SK-N-SH (cell line): ENCODE measurements at regions not wholly inside any gene's neighbourhood (a gene's known extent, or its start where the extent isn't known, plus 50 kb on each side); places are given as distances from the start of the nearest gene placed in this dataset.

ENCODE experiments used
- CTCF ChIA-PET: fragments of 300-600, 350-600 bp; formaldehyde crosslinking; extraction: SDS; loops from one replicate; lab custom pipeline; 2021; lab: Yijun Ruan, JAX
- POLR2A ChIA-PET: fragments of 350-600 bp; sonication (Branson Sonifier 250); formaldehyde crosslinking; extraction: SDS; loops from one replicate; lab custom pipeline; 2020; ENCODE audit warnings: antibody characterized with exemption, inconsistent platforms; lab: Yijun Ruan, JAX
- DNase-seq: peaks from one replicate; pipeline ENCODE4 v3.0.0; 2012
- H2AFZ ChIP-seq: fragments of 200-600 bp; sonication (generic); 2 replicates; pipeline ENCODE4 v1.8.1; 2016; ENCODE audit warnings: antibody characterized with exemption, mild to moderate bottlenecking, low read depth
- H3F3A ChIP-seq: fragments of 200-600 bp; sonication (generic); replicated peaks from 2 replicates; pipeline ENCODE3; 2016; ENCODE audit warnings: antibody characterized with exemption, mild to moderate bottlenecking; ENCODE audit not compliant: insufficient read depth
- H3K27ac ChIP-seq, 2 experiments: fragments of 200-500 bp in 1 of 2; fragments of 200-600 bp in 1 of 2; sonication (Bioruptor generic) in 1 of 2; sonication (generic), shearing (Covaris generic) in 1 of 2; 2 replicates each; pipeline versions ENCODE4 v1.5.1 to v1.6.1; 2014 to 2016; ENCODE audit warnings: low read depth in 2 of 2, inconsistent platforms in 1 of 2, low read length in 1 of 2, mild to moderate bottlenecking in 1 of 2, mixed read lengths in 1 of 2
- H3K27me3 ChIP-seq: fragments of 200-600 bp; sonication (generic), shearing (Covaris generic); 2 replicates; pipeline ENCODE4 v1.6.1; 2016; ENCODE audit warnings: mixed run types; ENCODE audit not compliant: insufficient read depth
- H3K36me3 ChIP-seq, 2 experiments: fragments of 200-500 bp in 1 of 2; fragments of 200-600 bp in 1 of 2; sonication (Bioruptor generic) in 1 of 2; sonication (generic) in 1 of 2; replicated peaks in 1 of 2; 2 replicates each; pipeline versions ENCODE3 to v1.5.1; 2014 to 2016; ENCODE audit warnings: low read length in 1 of 2, mild to moderate bottlenecking in 1 of 2; ENCODE audit not compliant: insufficient read depth in 2 of 2, control insufficient read depth in 1 of 2
- H3K4me1 ChIP-seq, 2 experiments: fragments of 200-500 bp in 1 of 2; fragments of 200-600 bp in 1 of 2; sonication (Bioruptor generic) in 1 of 2; sonication (generic), shearing (Covaris generic) in 1 of 2; 2 replicates each; pipeline versions ENCODE4 v1.5.1 to v1.6.1; 2014 to 2016; ENCODE audit warnings: low read depth in 1 of 2, low read length in 1 of 2, mixed run types in 1 of 2; ENCODE audit not compliant: insufficient read depth in 2 of 2, control insufficient read depth in 1 of 2
- H3K4me2 ChIP-seq: fragments of 200-600 bp; sonication (generic), shearing (Covaris generic); 2 replicates; pipeline ENCODE4 v1.6.1; 2017; ENCODE audit warnings: mixed run types
- H3K4me3 ChIP-seq, 2 experiments: fragments of 200-500 bp in 1 of 2; fragments of 200-600 bp in 1 of 2; sonication (Bioruptor generic) in 1 of 2; sonication (generic), shearing (Covaris generic) in 1 of 2; 2 replicates each; pipeline versions ENCODE4 v1.5.1 to v1.8.1; 2014 to 2016; ENCODE audit warnings: low read depth in 2 of 2, inconsistent platforms in 1 of 2, low read length in 1 of 2, mild to moderate bottlenecking in 1 of 2, mixed read lengths in 1 of 2, moderate library complexity in 1 of 2
- H3K79me2 ChIP-seq: fragments of 200-600 bp; sonication (generic); 2 replicates; pipeline ENCODE4 v1.8.1; 2017; ENCODE audit warnings: mild to moderate bottlenecking; ENCODE audit not compliant: insufficient read depth
- H3K9ac ChIP-seq: fragments of 200-600 bp; sonication (generic); 2 replicates; pipeline ENCODE4 v1.6.1; 2017; ENCODE audit warnings: mixed run types
- H3K9me2 ChIP-seq: fragments of 200-600 bp; sonication (generic); 2 replicates; pipeline ENCODE4 v1.6.1; 2017; ENCODE audit warnings: mixed run types
- H3K9me3 ChIP-seq: fragments of 200-600 bp; sonication (generic); 2 replicates; pipeline ENCODE4 v1.6.1; 2017; ENCODE audit warnings: mixed run types, mild to moderate bottlenecking, moderate library complexity
- H4K20me1 ChIP-seq: fragments of 200-600 bp; sonication (generic); 2 replicates; pipeline ENCODE4 v1.6.1; 2017; ENCODE audit warnings: mild to moderate bottlenecking, mixed run types; ENCODE audit not compliant: insufficient read depth
- CHD2 ChIP-seq: fragments of 150-350 bp; IDR thresholded peaks from 2 replicates; pipeline ENCODE4 v1.6.1; 2018; ENCODE audit warnings: low read length; ENCODE audit not compliant: partially characterized antibody
- JUND ChIP-seq: IDR thresholded peaks from 2 replicates; pipeline ENCODE4 v1.4.0; 2012
- MEF2A ChIP-seq: IDR thresholded peaks from 2 replicates; pipeline ENCODE4 v1.4.0; 2012; ENCODE audit warnings: low read depth, borderline replicate concordance
- MXI1 ChIP-seq: IDR thresholded peaks from 2 replicates; pipeline ENCODE4 v1.6.1; 2012; ENCODE audit warnings: mild to moderate bottlenecking, low read depth, low read length, improper control_type of control experiment
- RCOR1 ChIP-seq: fragments of 150-350 bp; IDR thresholded peaks from 2 replicates; pipeline ENCODE4 v1.6.1; 2017; ENCODE audit warnings: antibody characterized with exemption, low read length
- SIN3A ChIP-seq: IDR thresholded peaks from 2 replicates; pipeline ENCODE4 v1.6.1; 2012; ENCODE audit warnings: low read depth, mild to moderate bottlenecking, low read length, moderate library complexity, borderline replicate concordance
- SMC3 ChIP-seq: IDR thresholded peaks from 2 replicates; pipeline ENCODE4 v1.6.1; 2012; ENCODE audit warnings: low read depth, low read length, improper control_type of control experiment
- TAF1 ChIP-seq: IDR thresholded peaks from 2 replicates; pipeline ENCODE4 v1.6.1; 2012; ENCODE audit warnings: low read depth, mild to moderate bottlenecking, low read length, moderate library complexity, borderline replicate concordance
- TCF12 ChIP-seq: IDR thresholded peaks from 2 replicates; pipeline ENCODE4 v1.4.0; 2012
- TEAD4 ChIP-seq: IDR thresholded peaks from 2 replicates; pipeline ENCODE4 v1.4.0; 2012; ENCODE audit warnings: mild to moderate bottlenecking, borderline replicate concordance; ENCODE audit not compliant: insufficient read depth
- WGBS: methylation state at CpG from one replicate; pipeline ENCODE4 v1.1.6; 2017; ENCODE audit warnings: low lambda C conversion rate; 5-methylcytosine and 5-hydroxymethylcytosine counted together
- TF ChIP-seq, protein P1 (sequence below): fragments of 150-350 bp; IDR thresholded peaks from 2 replicates; pipeline ENCODE4 v1.6.1; 2017; ENCODE audit warnings: antibody characterized with exemption, low read length, low read depth, borderline replicate concordance
- TF ChIP-seq, protein P2 (sequence below): IDR thresholded peaks from 2 replicates; pipeline ENCODE4 v1.4.0; 2012; ENCODE audit warnings: low read depth, borderline replicate concordance
- TF ChIP-seq, protein P3 (sequence below): IDR thresholded peaks from 2 replicates; pipeline ENCODE4; 2012

DNA sequence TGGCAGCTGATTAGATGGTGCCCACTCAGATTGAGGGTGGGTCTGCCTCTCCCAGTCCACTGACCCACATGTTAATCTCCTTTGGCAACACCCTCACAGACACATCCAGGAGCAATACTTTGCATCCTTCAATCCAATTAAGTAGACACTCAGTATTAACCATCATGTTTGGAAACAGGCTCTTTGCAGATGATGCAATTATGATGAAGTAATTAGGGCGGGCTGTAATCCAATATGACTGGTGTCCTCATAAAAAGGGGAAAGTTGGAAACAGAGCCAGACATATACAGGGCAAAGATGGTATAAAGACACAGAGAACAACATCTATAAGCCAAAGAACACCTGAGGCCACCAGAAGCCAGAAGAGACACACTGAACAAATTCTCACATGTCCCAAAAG is 658.6 kb downstream of the CCSER2 start:
- 5% methylated on average over 1 of the region's 1 CpG for WGBS
- no peaks in the 10 kb centered on the region; a peak in 1 of 4 replicates for H3K4me1 ChIP-seq
- ChIA-PET POLR2A (no interaction called here), CTCF (no interaction called here)
- H3K79me2 ChIP-seq, result no peaks in the 10 kb centered on the region
- H3K27ac ChIP-seq, result no peak overlapping the region
- H3K9me3 ChIP-seq, result no peaks in the 10 kb centered on the region
- no peaks in the 10 kb centered on the region for H3F3A ChIP-seq
- no peak overlapping the region for H3K4me2 ChIP-seq
- H3K4me3 ChIP-seq, result no peak overlapping the region
- H2AFZ ChIP-seq, result no peak overlapping the region
- TF ChIP-seq TAF1, result no peak
- H4K20me1 ChIP-seq, result no peaks in the 10 kb centered on the region
- H3K36me3 ChIP-seq, result no peaks in the 10 kb centered on the region
- no peaks in the 10 kb centered on the region for H3K27me3 ChIP-seq
- no peak overlapping the region for H3K9ac ChIP-seq
- DNase-seq, result no peak
- no peaks in the 10 kb centered on the region for H3K9me2 ChIP-seq

DNA sequence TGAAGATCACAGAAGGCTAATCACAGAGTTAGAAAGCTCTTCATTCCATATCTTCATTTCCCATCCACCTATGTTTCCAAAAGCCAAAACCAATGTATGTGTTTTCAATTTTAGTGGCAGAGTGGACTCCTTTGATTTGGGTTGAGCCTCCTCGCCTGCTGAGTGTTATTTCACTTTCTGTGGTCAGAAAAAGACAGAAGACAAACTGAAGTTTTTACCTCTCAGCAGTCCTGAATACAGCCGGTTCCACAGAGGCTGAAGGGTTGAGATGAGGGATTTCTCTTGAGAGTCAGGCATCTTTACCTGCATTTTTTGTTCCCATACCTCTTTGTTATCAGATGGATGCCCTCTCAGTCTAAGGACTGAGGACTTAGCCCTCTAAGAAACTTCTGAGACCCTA is 659.6 kb downstream of the CCSER2 start:
- H4K20me1 ChIP-seq, result no peaks in the 10 kb centered on the region

More for the DNA sequence above, 659.6 kb downstream of the CCSER2 start:
- TF ChIP-seq, protein P1, sequence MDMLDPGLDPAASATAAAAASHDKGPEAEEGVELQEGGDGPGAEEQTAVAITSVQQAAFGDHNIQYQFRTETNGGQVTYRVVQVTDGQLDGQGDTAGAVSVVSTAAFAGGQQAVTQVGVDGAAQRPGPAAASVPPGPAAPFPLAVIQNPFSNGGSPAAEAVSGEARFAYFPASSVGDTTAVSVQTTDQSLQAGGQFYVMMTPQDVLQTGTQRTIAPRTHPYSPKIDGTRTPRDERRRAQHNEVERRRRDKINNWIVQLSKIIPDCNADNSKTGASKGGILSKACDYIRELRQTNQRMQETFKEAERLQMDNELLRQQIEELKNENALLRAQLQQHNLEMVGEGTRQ, result no peak
- TF ChIP-seq CHD2 (no peak), SIN3A (no peak), RCOR1 (no peak), TCF12 (no peak), MEF2A (no peak), SMC3 (no peak), MXI1 (no peak), TEAD4 (no peak), JUND (no peak)
- TF ChIP-seq, protein P2, sequence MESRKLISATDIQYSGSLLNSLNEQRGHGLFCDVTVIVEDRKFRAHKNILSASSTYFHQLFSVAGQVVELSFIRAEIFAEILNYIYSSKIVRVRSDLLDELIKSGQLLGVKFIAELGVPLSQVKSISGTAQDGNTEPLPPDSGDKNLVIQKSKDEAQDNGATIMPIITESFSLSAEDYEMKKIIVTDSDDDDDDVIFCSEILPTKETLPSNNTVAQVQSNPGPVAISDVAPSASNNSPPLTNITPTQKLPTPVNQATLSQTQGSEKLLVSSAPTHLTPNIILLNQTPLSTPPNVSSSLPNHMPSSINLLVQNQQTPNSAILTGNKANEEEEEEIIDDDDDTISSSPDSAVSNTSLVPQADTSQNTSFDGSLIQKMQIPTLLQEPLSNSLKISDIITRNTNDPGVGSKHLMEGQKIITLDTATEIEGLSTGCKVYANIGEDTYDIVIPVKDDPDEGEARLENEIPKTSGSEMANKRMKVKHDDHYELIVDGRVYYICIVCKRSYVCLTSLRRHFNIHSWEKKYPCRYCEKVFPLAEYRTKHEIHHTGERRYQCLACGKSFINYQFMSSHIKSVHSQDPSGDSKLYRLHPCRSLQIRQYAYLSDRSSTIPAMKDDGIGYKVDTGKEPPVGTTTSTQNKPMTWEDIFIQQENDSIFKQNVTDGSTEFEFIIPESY, result no peak
- TF ChIP-seq, protein P3, sequence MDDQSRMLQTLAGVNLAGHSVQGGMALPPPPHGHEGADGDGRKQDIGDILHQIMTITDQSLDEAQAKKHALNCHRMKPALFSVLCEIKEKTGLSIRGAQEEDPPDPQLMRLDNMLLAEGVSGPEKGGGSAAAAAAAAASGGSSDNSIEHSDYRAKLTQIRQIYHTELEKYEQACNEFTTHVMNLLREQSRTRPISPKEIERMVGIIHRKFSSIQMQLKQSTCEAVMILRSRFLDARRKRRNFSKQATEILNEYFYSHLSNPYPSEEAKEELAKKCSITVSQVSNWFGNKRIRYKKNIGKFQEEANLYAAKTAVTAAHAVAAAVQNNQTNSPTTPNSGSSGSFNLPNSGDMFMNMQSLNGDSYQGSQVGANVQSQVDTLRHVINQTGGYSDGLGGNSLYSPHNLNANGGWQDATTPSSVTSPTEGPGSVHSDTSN, result no peak
- TF ChIP-seq, all 33 proteins: peak for 0
- Histone ChIP-seq H2AFZ (no peak overlapping the region), H3K36me3 (no peaks in the 10 kb centered on the region), H3K4me3 (no peak overlapping the region), H3K27me3 (no peaks in the 10 kb centered on the region), H3K9me2 (no peaks in the 10 kb centered on the region), H3K4me2 (no peak overlapping the region), H3K27ac (no peak overlapping the region), H3K79me2 (no peaks in the 10 kb centered on the region), H3F3A (no peaks in the 10 kb centered on the region), H3K9ac (no peak overlapping the region), H3K9me3 (no peaks in the 10 kb centered on the region), H3K4me1 (no peaks in the 10 kb centered on the region; a peak in 1 of 4 replicates)
- DNase-seq, result no peak
- ChIA-PET CTCF (no interaction called here), POLR2A (no interaction called here)
- WGBS, result 9% methylated on average over 2 of the region's 2 CpGs
